GM13977 (cell line): ENCODE measurements at regions not wholly inside any gene's neighbourhood (a gene's known extent, or its start where the extent isn't known, plus 50 kb on each side); places are given as distances from the start of the nearest gene placed in this dataset.
"Not testable (repeated sequence)": the region's sequence is repeated elsewhere in the genome, so short reads cannot be mapped to it uniquely, and the experiment has no call there.

Experiments
- DNase-seq: peaks from one replicate; pipeline ENCODE4 v3.0.0; 2012; ENCODE audit warnings: low spot score
- in situ Hi-C: fragments of 300-500 bp; cut with MboI; formaldehyde crosslinking; loops from one replicate; pipeline ENCODE4 v1.12.0; 2022; ENCODE audit warnings: low sequenced_read_pairs, low pct_unique_long_range_greater_than_20kb, mixed read lengths, inconsistent platforms; ENCODE audit not compliant: unreplicated experiment

DNA sequence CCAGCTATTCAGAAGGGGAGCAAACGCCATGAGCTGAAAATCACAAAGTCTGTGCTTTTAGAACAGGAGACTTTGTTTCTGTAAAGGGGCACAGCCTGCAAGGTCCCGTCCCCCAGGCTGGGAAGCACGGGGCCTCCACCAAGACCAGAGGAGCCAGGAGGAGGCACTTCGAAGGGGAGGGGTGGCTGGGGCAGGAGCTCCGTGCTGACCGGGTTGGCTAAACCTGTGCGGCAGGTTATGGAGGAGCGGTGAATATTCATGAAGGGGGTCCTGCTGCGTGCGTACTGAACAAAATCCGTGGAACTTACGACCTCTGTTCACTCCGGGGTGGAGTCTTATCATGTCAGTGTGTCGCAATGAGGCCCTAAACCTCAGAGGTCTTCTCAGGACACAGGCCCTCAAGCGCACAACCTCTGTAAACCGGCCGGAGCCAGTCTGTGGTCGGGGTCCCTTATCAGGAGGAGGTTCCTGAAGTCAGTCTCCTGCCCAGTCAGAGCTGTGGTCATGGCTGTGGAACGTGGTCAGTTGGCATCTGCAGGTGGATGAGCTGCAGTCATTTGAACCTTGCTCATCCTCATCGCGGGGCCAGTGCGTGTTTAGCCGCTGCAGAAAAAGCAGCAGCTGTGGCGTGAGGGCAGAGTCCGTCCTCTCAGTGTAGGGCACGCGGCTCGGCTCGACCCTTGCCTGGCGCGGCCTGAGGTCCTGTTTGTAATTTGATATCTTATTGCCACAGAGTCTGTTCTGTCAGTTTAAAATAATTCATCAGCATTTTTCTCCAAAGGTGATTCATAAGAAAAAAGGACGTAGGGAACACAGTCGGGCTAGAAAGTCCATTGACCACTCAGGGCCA is 5507.7 kb upstream of the TPTE start:
- DNase-seq, in situ Hi-C loops: not testable (repeated sequence)

DNA sequence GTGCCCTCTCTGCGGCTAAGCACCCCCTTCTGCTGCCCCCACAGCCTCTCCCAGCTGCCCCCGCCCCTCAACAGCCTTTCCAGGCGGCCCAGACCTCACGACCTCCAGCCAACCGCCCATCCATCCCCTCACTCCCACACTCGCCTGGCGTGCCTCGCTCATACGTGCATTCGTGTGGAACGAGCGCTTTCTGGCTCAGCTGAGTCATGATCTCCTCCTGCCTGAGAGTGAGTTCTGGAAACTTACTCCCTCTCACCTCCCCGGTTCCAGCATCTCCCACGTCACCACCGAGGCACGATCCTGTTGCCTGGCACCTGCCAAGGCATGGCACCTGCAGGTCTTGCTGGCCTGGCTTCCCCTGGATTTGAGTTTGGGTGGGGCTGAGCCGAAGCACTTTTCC is 5506.2 kb upstream of the TPTE start:
- in situ Hi-C loops = not testable (repeated sequence)

DNA sequence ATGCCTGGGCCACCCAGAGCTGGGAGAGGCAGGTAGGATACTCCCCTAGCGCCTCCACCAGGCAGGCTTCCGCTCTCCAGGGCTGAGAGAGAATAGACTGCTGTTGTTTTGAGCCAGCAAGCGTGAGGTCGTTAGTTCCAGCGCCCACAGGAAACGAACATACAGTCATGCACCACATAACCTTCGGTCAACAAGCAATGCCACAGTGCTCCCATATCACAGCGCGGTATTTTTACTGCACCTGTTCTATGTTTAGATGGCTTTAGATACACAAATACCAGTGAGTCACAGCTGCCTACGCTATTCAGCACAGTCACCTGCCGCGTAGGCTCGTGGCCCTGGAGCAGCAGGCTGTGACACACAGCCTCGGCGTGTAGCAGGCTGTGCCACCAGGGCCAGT is 5502.3 kb upstream of the TPTE start:
- in situ Hi-C loops, DNase-seq: not testable (repeated sequence)

More for the DNA sequence above, 5506.2 kb upstream of the TPTE start:
- not testable (repeated sequence) for DNase-seq

DNA sequence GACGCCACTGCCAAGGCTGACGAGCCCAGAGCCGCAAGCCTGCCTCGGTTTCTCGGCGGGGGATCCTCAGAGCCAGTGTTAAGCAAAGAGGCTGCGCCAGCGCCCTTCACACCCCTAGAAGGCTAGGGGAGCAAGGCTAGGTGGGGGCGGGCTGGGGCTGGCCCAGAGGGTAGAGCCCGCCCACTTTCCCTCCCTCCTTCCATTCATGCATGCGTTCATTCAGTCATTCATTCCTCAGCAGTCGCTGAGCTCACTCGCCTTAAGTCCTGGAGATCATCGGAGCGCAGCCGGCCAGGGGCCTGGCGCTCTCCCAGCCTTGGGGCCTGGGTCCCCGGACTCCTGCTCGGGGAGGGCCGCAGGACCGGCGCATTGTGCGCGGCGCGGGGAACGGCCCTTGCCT is 5499.6 kb upstream of the TPTE start:
- in situ Hi-C loops, DNase-seq: not testable (repeated sequence)

DNA sequence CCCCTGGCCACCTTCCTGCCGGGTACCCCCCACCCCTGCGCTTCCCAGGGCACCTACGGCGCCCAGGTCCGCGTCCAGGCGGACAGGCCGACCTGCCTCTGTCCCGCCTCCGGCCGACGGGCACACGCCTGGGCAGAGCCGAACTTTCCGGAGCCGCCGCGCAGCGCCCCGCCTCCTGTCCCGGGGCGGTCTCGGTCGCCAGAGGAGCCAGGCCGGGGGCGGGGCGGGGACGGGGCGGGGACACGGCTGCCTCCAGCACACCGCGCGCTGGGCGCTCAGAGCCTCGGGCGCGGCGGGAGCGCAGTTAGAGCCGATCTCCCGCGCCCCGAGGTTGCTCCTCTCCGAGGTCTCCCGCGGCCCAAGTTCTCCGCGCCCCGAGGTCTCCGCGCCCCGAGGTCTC is 5499.1 kb upstream of the TPTE start:
- in situ Hi-C loops, DNase-seq: not testable (repeated sequence)

DNA sequence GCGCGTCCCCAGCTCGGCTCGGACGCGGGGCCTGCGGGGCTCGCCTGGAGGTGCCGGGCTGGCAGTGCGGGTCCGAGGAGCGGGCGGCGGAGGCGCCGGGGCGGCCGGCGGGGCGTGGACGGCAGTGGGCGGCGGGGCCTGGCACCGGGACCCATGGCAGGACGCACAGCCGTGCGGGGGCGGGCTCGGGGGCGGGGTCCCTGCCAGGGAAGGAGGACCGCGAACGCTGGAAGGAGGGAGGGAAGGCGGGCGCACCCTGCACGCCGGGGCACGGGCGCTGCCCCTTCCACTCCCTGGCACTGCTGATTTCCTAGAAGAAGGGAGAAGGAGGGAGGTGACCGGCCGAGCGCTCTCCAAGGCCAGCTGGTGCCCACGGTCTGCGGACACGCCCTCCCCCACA is 5498.6 kb upstream of the TPTE start:
- DNase-seq, in situ Hi-C loops: not testable (repeated sequence)

DNA sequence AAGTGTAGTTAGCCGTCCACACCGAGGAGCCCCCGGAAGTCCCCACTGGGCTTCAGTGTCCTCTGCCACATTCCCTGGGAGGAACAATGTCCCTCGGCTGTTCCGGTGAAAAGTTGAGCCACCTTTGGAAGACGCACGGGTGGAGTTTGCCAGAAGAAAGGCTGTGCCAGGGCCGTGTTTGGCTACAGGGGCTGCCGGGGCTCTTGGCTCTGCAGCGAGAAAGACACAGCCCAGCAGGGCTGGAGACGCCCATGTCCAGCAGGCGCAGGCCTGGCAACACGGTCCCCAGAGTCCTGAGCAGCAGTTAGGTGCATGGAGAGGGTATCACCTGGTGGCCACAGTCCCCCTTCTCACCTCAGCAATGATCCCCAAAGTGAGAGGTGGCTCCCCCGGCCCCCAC is 5486.2 kb upstream of the TPTE start:
- in situ Hi-C loops, DNase-seq: not testable (repeated sequence)

DNA sequence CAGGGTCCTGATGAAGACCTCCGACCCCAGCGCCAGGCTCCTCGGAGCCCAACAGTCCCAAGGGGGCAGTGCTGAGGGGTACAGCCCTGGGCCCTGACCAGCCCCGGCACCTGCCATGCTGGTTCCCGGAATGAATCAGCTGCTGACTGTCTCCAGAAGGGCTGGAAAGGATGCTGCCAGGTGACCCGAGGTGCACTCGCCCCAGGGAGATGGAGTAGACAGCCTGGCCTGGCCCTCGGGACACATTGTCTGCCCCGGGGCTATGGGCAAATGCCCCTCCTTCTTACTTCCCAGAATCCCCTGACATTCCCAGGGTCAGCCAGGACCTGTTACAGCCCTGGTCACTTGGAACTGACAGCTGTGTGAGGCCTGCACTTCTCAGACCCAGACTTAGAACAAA is 5485.8 kb upstream of the TPTE start:
- DNase-seq, in situ Hi-C loops: not testable (repeated sequence)

DNA sequence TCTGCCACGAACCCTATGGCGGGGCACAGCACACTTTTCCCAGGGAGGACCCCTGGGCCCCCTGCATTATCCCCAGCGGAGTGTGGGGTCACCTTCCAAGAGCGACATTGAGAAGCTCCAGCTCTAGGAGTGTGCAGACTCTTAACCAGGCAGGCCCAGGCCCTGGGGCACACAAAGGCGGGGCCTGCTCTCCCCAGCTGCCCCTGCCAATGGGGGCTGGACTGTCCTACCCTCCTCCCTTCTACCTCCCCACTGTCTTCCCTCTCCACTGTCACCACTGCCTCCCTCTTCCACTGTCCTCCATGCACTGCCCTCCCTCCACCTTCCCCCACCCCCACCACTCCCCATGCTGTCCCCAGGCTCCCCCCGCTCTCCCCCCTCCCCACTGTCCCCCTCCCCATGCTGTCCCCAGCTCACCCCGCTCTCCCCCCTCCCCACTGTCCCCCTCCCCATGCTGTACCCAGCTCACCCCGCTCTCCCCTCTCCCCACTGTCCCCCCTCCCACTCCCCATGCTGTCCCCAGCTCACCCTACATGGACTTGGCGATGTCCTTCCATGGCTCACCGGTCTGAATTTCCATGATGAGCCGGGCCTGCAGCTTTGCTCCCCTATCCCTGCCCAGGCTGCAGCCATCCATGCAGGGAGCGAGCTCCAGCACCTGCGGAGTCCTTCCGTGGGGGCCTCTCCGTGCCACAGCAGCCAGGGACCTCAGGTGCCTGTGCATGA is 5483.6 kb upstream of the TPTE start:
- DNase-seq, in situ Hi-C loops: not testable (repeated sequence)

DNA sequence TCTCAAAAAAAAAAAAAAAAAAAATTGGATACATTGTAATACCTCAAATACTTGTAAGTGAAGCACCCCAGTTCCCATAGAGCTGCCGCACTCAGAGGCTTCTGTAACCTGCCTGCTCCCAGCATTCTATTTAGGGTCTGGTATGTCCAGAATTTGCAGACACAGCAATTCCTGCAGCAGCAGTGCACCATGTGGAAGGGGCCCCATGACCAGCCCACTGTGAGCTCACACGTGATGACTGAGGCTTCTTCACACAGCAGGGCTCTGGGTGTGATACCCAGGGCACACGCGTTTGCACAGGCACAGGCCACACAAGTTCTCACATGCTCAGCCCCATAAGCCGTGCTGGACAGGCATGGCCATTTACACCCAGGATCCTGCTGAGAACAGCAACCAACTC is 5481.5 kb upstream of the TPTE start:
- in situ Hi-C loops = not testable (repeated sequence)

DNA sequence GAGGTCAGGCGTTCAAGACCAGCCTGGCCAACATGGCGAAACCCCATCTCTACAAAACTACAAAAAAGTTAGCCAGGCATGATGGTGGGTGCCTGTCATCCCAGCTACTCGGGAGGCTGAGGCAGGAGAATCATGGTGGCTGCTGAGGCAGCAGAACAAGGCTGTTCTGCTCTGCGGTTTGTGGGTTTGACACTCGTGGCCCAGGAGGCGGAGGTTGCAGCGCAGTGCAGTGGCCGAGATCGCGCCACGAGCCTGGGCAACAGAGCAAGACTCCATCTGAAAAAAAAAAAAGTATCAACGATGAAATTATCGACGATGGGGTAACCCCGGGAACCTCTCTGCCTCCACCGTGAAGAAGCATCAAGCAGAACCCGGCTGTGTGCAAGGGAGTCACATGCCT is 5478.8 kb upstream of the TPTE start:
- in situ Hi-C loops, DNase-seq: not testable (repeated sequence)

More for the DNA sequence above, 5481.5 kb upstream of the TPTE start:
- DNase-seq = not testable (repeated sequence)

DNA sequence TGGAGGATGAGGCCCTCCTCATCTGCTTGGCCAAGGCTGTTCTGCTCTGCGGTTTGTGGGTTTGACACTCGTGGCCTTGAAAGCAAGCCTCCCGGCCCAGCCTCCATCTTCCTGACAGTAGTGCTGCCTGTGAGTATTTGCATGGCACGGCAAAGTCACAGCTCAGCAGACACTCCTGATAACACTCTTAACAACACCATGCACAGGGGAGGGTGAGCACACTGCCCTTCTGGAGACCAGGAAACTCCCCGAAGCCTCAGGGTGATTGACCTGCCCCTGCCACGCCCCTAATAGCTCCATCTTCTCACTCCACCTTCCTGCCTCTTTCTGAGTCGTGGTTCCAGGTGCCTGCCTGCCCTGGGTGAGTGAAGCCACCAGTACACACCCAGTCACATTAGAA is 5476.6 kb upstream of the TPTE start:
- in situ Hi-C loops, DNase-seq: not testable (repeated sequence)

DNA sequence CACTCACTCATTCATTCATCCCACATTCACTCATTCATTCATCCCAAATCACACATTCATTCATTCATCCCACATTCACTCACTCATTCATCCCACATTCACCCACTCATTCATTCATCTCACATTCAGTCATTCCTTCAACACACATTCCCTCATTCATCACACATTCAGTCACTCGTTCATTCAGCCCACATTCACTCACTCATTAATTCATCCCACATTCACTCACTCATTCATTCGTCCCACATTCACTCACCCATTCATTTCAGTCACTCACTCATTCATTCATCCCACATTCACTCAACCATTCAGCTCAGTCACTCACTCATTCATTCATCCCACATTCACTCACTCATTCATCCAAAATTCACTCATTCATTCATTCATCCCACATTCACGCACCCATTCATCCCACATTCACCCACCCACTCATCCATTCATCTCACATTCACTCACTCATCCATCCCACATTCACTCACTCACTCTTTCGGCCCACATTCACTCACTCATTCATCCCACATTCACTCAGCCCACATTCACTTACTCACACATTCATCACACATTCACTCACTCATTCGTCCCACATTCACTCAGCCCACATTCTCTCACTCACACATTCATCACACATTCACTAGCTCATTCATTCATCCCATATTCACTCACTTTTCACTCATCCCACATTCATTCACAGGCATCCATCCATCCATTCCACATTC is 5469.9 kb upstream of the TPTE start:
- DNase-seq, in situ Hi-C loops: not testable (repeated sequence)

DNA sequence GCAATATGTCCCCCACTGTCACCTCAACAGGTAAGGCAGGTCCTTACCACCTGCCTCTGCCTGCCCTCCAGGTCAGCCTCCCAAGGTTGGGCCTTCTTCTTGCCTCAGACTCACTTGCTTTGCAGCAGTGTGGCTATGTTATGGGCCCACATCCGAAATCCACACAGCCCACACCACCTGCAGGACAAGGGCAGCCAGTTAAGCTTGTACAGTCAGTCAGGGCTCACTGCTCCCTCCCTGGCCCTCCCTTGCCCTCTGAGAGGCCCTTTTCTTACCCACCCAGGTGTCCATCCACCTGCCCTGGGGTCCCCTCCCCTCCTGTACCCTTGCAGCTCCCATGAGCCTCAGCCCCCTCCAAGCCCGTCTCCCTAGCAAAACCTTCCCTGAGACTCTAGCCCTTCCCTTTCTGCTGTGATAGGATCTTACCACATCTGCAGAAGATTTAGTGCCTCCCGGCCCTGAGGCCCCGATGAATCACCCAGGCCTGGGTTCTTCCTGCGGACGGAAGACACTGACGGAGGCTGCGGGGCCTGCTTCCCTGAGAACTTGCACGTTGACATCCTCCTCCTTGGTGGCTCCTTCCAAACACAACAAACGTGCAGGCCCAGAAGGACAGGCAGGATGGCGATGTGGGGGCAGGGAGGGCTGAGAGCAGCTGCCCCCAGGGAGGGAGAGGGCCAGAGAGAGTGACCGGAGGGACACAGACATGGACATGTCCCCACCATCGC is 5466.2 kb upstream of the TPTE start:
- in situ Hi-C loops, DNase-seq: not testable (repeated sequence)

DNA sequence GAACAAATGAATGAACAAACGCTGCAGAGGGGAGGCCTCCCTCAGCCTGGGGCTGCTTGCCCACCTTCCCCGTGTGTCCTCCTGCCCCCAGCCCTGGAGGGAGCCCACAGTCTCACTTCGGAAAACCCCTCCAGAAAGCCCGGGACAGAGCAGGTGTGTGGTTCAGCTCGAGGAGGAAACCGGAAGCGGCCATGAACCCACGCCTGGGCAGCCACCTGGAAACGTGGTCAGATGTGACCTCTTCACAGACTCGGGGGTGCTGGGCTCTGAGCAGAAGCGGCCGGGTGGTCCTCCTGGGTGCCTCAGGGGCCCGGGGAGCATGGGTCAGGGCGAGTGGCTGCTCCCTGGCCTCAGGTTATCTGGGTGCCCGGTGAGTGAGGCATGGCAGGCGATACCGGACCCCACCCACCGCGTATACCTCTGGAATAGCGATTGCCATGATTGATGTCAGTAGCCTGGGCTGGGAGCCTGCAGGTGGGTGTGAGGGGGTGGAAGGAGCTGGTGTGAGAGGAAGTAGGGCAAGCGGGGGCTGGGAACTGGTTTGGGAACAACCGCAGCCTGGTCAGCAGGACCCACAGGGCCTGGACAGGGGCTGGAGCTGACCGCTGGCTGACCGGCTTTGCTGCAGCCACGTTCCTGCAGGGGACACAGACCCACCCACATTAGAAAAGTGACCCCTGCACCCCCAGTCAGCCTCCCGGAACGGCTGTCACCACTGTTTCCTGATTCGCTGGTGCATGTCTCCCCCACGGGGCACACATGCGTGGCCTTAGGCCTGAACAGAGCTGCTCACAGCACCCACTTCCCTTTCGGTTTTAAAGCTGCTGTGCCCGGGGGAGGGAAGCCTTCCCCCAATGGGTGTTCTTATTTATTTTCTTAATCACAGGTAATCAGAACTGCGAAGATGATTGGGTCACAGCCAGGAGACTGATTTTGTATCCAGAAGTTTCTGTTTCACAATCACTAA is 5465.1 kb upstream of the TPTE start:
- in situ Hi-C loops, DNase-seq: not testable (repeated sequence)

DNA sequence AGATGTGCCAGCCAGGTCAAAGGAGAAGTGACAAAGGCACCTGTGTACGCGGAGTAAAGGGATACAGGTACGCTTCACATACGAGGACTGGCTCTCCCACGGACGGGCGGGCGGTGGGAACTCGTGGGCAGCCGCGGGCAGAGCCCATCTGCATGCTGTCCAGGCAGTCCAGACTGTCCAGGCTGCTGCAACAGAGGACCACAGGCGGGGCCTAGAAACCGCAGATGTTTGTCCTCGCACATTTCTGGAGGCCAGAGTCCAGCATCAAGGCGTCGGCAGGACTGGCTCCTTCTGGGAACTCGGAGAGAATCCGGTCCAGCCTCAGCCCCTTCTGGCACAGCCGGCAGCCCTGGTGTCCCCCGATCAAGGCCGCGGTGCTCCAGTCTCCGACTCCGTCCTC is 5464.3 kb upstream of the TPTE start:
- DNase-seq, in situ Hi-C loops: not testable (repeated sequence)
